Epidermal melanocyte (primary cell): ENCODE measurements at regions not wholly inside any gene's neighbourhood (a gene's known extent, or its start where the extent isn't known, plus 50 kb on each side); places are given as distances from the start of the nearest gene placed in this dataset.

Experiments
- DNase-seq: peaks from one replicate; pipeline ENCODE4 v3.0.0; 2011; ENCODE audit warnings: low spot score; ENCODE audit not compliant: insufficient read length

DNA sequence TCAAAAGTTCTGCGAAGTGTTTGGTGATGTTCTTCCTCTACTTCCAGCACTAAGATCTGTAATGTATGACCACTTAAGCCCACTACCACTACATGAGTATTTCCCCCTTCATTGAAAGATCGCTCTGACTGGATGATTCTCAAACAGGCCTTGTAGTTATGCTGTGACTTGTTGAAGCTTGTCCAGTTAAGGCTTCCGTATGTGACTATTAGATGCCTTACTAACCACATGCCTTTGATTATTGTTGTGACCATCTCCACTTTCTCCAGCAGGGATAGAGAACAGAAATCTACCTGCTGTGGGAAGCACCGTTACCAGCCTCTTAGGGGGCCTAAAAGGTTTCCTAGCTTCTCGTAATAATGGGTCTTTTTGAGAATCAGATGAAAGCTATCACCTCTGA lies 81.1 kb downstream of the NOC3L start:
- no peak for DNase-seq

DNA sequence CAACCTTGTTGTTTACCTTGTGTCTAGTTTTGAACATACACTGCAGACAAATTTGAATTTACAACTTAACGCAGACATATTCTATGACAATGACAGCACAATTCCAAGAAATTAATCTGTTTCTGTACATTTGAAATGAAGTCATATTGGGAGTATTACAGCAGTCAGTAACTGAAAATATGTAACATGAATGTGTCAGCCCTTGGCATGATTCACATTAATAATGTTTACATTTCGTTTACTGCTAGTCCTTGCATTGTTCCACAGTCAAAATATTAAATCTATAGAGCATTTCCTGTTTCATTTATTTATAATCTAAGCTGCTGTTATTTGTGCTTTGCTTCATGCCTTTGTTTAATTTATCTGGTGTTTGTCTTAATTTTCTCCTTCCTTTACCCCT lies 80.4 kb downstream of the NOC3L start:
- no peak for DNase-seq
